Activated CD4-positive, CD25-positive, alpha-beta regulatory T cell treated with anti-CD3 and anti-CD28 coated beads, Interleukin-2, amount 50 U/mL, for 16 hours (primary cell): ENCODE measurements at regions not wholly inside any gene's neighbourhood (a gene's known extent, or its start where the extent isn't known, plus 50 kb on each side); places are given as distances from the start of the nearest gene placed in this dataset.

Experiments
- DNase-seq: peaks from one replicate; pipeline ENCODE4 v3.0.0-alpha.2; 2020; ENCODE audit warnings: low read depth, low spot score

- no peak for DNase-seq
Observed at GRCh38 chr3:68467465-68467864, 464.9 kb downstream of the TAFA4 start.

GRCh38 chr3:68458581-68458980 is 473.8 kb downstream of the TAFA4 start:
- no peak for DNase-seq

GRCh38 chr3:68448510-68449383 is 483.6 kb downstream of the TAFA4 start:
- DNase-seq = no peak

GRCh38 chr3:68447885-68448284 is 484.5 kb downstream of the TAFA4 start:
- DNase-seq = no peak

GRCh38 chr3:68441054-68441453 is 491.3 kb downstream of the TAFA4 start:
- no peak for DNase-seq

- no peak for DNase-seq
Observed at GRCh38 chr3:68436619-68437401, 495.5 kb downstream of the TAFA4 start.

- DNase-seq = no peak
Observed at GRCh38 chr3:68428495-68428894, 503.9 kb downstream of the TAFA4 start.

GRCh38 chr3:68424796-68425460 is 507.4 kb downstream of the TAFA4 start:
- DNase-seq = no peak

GRCh38 chr3:68408626-68409025 is 523.7 kb downstream of the TAFA4 start:
- DNase-seq = no peak

- no peak for DNase-seq
Observed at GRCh38 chr3:68403741-68404140, 528.6 kb downstream of the TAFA4 start.

- no peak for DNase-seq
Observed at GRCh38 chr3:68402235-68402918, 530.0 kb downstream of the TAFA4 start.

- DNase-seq = no peak
Observed at GRCh38 chr3:68378631-68379030, 553.7 kb downstream of the TAFA4 start.

- no peak for DNase-seq
Observed at GRCh38 chr3:68373727-68374126, 558.6 kb downstream of the TAFA4 start.

- no peak for DNase-seq
Observed at GRCh38 chr3:68363796-68364195, 568.6 kb downstream of the TAFA4 start.

- no peak for DNase-seq
Observed at GRCh38 chr3:68360492-68360891, 571.9 kb downstream of the TAFA4 start.

- no peak for DNase-seq
Observed at GRCh38 chr3:68345781-68346180, 586.6 kb downstream of the TAFA4 start.

GRCh38 chr3:68342426-68342825 is 589.9 kb downstream of the TAFA4 start:
- DNase-seq = no peak

- DNase-seq = no peak
Observed at GRCh38 chr3:68336042-68336441, 596.3 kb downstream of the TAFA4 start.

- no peak for DNase-seq
Observed at GRCh38 chr3:68334367-68334986, 597.9 kb downstream of the TAFA4 start.

GRCh38 chr3:68328049-68328448 is 604.3 kb downstream of the TAFA4 start:
- no peak for DNase-seq

- no peak for DNase-seq
Observed at GRCh38 chr3:68315964-68316363, 616.4 kb downstream of the TAFA4 start.
